HepG2 (cell line): ENCODE measurements at regions not wholly inside any gene's neighbourhood (a gene's known extent, or its start where the extent isn't known, plus 50 kb on each side); places are given as distances from the start of the nearest gene placed in this dataset.

Experiments used
- ATAC-seq: fragments of 200-7000 bp; cut with Tn5 transposase; 3 replicates; pipeline ENCODE4 v1.9.1; 2020; ENCODE audit warnings: mild to moderate bottlenecking, moderate library complexity
- BruUV-seq: library from RNA; stranded (reverse); fragments of 400-500 nt; replicated peaks from 2 replicates; lab custom pipeline; 2021; lab: Mats Ljungman, UMichigan
- CTCF ChIA-PET: fragments of 300-600 bp; formaldehyde crosslinking; extraction: SDS; loops from one replicate; lab custom pipeline; 2021; ENCODE audit warnings: low total read pairs, inconsistent platforms, low intra/inter-chr PET ratio; lab: Yijun Ruan, JAX
- POLR2A ChIA-PET: fragments of 350-600 bp; sonication (Branson Sonifier 250); formaldehyde crosslinking; loops from one replicate; lab custom pipeline; 2020; ENCODE audit warnings: antibody characterized with exemption, inconsistent platforms; lab: Yijun Ruan, JAX
- DNase-seq: peaks from one replicate; pipeline ENCODE4 v3.0.0-alpha.2; 2015; ENCODE audit warnings: low spot score
- FAIRE-seq: peaks from 3 replicates; lab custom pipeline; 2011; peaks lifted over from hg19 to GRCh38; lab: Jason Lieb, UNC
- H2AFZ ChIP-seq: one replicate; pipeline ENCODE4 v1.6.1; 2011; ENCODE audit warnings: low read length, inconsistent platforms
- H3K27ac ChIP-seq: fragments of 300-600 bp; 3 replicates; pipeline ENCODE4 v1.8.0; 2011; ENCODE audit warnings: mixed run types, mild to moderate bottlenecking, mixed read lengths, low read length, inconsistent platforms; ENCODE audit not compliant: insufficient read depth; ENCODE audit errors: extremely low read length
- H3K27me3 ChIP-seq, 2 experiments: fragments of 200-600 bp in 1 of 2; 2 replicates in 1 of 2; 3 replicates in 1 of 2; pipeline versions ENCODE4 v1.6.0 to v1.8.0; 2011; ENCODE audit warnings: low read length in 2 of 2, mild to moderate bottlenecking in 2 of 2, moderate library complexity in 2 of 2, inconsistent platforms in 1 of 2; ENCODE audit not compliant: insufficient read depth in 2 of 2, control insufficient read depth in 1 of 2
- H3K36me3 ChIP-seq, 2 experiments: fragments of 200-600 bp in 1 of 2; replicated peaks in 1 of 2; 2 replicates in 1 of 2; 3 replicates in 1 of 2; pipeline versions ENCODE4 v1.5.1 to v1.8.0; 2011; ENCODE audit warnings: low read length in 2 of 2, inconsistent platforms in 1 of 2; ENCODE audit not compliant: insufficient read depth in 2 of 2, control insufficient read depth in 1 of 2
- H3K4me1 ChIP-seq: 2 replicates; pipeline ENCODE4 v1.5.1; 2012; ENCODE audit warnings: low read length, inconsistent platforms; ENCODE audit not compliant: insufficient read depth
- H3K4me2 ChIP-seq: 2 replicates; pipeline ENCODE4 v1.6.0; 2011; ENCODE audit warnings: low read depth, low read length, inconsistent platforms
- H3K4me3 ChIP-seq, 3 experiments: fragments of 200-600 bp in 1 of 3; sonication (generic), shearing (Covaris generic) in 1 of 3; replicated peaks in 1 of 3; 2 replicates each; pipeline ENCODE4 v1.5.1; 2011 to 2016; ENCODE audit warnings: low read length in 3 of 3, inconsistent platforms in 2 of 3, low read depth in 2 of 3, mild to moderate bottlenecking in 2 of 3, control low read depth in 1 of 3, mixed read lengths in 1 of 3; ENCODE audit not compliant: insufficient read depth in 1 of 3
- H3K79me2 ChIP-seq: one replicate; pipeline ENCODE4 v1.6.1; 2011; ENCODE audit warnings: low read length, inconsistent platforms; ENCODE audit not compliant: insufficient read depth
- H3K9ac ChIP-seq: 2 replicates; pipeline ENCODE4 v1.6.0; 2011; ENCODE audit warnings: mild to moderate bottlenecking, low read depth, low read length, inconsistent platforms; ENCODE audit not compliant: insufficient read depth
- H3K9me3 ChIP-seq: 2 replicates; pipeline ENCODE4 v1.5.1; 2012; ENCODE audit warnings: mild to moderate bottlenecking, low read length
- H4K20me1 ChIP-seq: 2 replicates; pipeline ENCODE4 v1.6.0; 2011; ENCODE audit warnings: inconsistent platforms, mild to moderate bottlenecking, low read length, moderate library complexity; ENCODE audit not compliant: insufficient read depth
- in situ Hi-C: cut with HindIII; loops from 2 replicates; pipeline ENCODE4 v1.10.0; 2017; ENCODE audit warnings: low pct_unique_long_range_greater_than_20kb; ENCODE audit not compliant: extremely low pct_ligation_motif_present
- intact Hi-C: fragments of 100-400 bp; cut with micrococcal nuclease; formaldehyde crosslinking; loops from one replicate; pipeline ENCODE4 v1.10.0; 2022; ENCODE audit not compliant: unreplicated experiment
- TF ChIP-seq, protein P1 (sequence below): sonication (generic); formaldehyde crosslinking; conservative IDR thresholded peaks from 2 replicates; pipeline ENCODE4 v1.8.0; 2022; ENCODE audit warnings: mild to moderate bottlenecking, moderate library complexity, missing genetic modification reagents
- TF ChIP-seq, protein P2 (sequence below): sonication (generic); formaldehyde crosslinking; IDR thresholded peaks from 2 replicates; pipeline ENCODE4 v1.5.0; 2020; ENCODE audit warnings: missing genetic modification reagents, mild to moderate bottlenecking, borderline replicate concordance
- TF ChIP-seq, protein P3 (sequence below): sonication (generic); formaldehyde crosslinking; IDR thresholded peaks from 2 replicates; pipeline ENCODE4 v1.9.0; 2021; ENCODE audit warnings: missing genetic modification reagents, borderline replicate concordance

DNA sequence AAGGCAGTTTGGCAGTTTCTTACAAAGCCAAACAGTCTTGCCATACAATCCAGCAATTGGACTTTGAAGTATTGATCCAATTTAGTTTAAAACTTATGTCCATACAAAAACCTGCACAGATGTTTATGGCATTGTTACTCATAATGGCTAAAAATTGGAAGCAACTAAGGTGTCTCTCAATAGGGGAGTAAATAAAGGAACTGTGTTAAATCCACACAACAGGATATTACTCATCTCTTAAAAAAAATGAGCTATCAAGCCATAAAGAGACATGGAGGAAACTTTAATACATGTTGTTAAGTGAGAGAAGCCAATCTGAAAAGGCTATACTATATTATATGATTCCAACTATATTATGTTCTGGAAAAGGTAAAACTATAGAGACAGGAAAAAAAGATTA is 313.6 kb upstream of the CD180 start:
- no peak for FAIRE-seq
- Histone ChIP-seq H3K27ac (no peak overlapping the region), H3K9ac (no peak overlapping the region), H3K4me1 (no peaks in the 10 kb centered on the region), H3K4me3 (no peak overlapping the region), H3K9me3 (no peaks in the 10 kb centered on the region), H3K4me2 (no peak overlapping the region), H2AFZ (no peak overlapping the region), H3K36me3 (no peaks in the 10 kb centered on the region), H3K79me2 (no peaks in the 10 kb centered on the region), H4K20me1 (no peaks in the 10 kb centered on the region), H3K27me3 (no peaks in the 10 kb centered on the region)
- no TSS peak for BruUV-seq
- no peak for ATAC-seq
- intact Hi-C loops (loop anchor here (10.0 kb wide), 1 partner anchor 345 kb away; no protein-coding TSS in a partner anchor), in situ Hi-C loops (no loop called here)
- ChIA-PET POLR2A (no interaction called here), CTCF (no interaction called here)
- no peak for DNase-seq
- TF ChIP-seq, protein P1, sequence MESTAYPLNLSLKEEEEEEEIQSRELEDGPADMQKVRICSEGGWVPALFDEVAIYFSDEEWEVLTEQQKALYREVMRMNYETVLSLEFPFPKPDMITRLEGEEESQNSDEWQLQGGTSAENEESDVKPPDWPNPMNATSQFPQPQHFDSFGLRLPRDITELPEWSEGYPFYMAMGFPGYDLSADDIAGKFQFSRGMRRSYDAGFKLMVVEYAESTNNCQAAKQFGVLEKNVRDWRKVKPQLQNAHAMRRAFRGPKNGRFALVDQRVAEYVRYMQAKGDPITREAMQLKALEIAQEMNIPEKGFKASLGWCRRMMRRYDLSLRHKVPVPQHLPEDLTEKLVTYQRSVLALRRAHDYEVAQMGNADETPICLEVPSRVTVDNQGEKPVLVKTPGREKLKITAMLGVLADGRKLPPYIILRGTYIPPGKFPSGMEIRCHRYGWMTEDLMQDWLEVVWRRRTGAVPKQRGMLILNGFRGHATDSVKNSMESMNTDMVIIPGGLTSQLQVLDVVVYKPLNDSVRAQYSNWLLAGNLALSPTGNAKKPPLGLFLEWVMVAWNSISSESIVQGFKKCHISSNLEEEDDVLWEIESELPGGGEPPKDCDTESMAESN = no peak
- TF ChIP-seq, protein P2, sequence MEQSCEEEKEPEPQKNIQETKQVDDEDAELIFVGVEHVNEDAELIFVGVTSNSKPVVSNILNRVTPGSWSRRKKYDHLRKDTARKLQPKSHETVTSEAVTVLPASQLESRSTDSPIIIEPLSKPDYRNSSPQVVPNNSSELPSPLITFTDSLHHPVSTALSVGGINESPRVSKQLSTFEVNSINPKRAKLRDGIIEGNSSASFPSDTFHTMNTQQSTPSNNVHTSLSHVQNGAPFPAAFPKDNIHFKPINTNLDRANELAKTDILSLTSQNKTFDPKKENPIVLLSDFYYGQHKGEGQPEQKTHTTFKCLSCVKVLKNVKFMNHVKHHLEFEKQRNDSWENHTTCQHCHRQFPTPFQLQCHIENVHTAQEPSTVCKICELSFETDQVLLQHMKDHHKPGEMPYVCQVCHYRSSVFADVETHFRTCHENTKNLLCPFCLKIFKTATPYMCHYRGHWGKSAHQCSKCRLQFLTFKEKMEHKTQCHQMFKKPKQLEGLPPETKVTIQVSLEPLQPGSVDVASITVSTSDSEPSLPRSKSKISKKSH = no peak
- TF ChIP-seq, protein P3, sequence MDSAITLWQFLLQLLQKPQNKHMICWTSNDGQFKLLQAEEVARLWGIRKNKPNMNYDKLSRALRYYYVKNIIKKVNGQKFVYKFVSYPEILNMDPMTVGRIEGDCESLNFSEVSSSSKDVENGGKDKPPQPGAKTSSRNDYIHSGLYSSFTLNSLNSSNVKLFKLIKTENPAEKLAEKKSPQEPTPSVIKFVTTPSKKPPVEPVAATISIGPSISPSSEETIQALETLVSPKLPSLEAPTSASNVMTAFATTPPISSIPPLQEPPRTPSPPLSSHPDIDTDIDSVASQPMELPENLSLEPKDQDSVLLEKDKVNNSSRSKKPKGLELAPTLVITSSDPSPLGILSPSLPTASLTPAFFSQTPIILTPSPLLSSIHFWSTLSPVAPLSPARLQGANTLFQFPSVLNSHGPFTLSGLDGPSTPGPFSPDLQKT (CRISPR knock-in tag) = no peak
